GM18870 (cell line): ENCODE measurements at regions not wholly inside any gene's neighbourhood (a gene's known extent, or its start where the extent isn't known, plus 50 kb on each side); places are given as distances from the start of the nearest gene placed in this dataset.

Source experiments
- ATAC-seq: cut with Tn5 transposase; IDR thresholded peaks from one replicate; pipeline ENCODE4 v1.9.1; 2021; ENCODE audit warnings: moderate library complexity; ENCODE audit not compliant: unreplicated experiment

DNA sequence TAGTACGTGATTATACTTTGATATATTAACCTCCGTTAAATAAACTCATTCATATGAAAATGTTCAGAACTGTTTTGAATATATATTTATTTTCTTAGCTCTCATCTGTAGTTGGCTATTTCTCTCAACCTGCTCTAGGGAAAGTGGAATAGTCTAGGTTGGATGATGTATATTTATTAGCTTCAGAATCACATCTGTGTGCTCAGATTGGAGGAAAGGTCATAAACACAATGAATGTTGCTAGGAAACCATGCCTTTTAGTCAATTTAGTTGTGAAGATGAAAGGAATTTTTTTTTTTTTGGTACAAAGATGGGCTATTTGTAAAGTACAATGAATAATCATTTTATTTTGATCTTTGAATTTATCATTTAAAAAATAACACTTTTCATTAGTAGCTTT lies 439.1 kb downstream of the FOXG1 start:
- no peak for ATAC-seq

DNA sequence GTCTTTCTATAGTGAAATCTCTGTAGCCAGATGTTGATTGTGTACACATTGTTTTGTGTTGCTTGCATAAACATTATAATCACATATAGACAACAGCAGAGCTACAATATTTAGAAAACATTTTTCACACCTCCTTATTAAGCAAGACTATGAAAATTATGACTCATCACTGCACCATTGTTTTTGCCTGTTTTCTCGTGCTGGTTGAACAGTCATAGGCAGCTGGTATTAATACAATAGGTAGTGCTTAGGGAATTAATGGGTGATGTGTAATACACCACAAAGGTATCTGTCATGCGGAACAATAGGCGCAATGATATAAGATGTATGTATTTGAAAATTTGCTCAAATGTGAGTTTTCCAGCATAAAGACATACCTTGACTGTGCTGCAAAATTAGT lies 449.3 kb downstream of the FOXG1 start:
- ATAC-seq: no peak

DNA sequence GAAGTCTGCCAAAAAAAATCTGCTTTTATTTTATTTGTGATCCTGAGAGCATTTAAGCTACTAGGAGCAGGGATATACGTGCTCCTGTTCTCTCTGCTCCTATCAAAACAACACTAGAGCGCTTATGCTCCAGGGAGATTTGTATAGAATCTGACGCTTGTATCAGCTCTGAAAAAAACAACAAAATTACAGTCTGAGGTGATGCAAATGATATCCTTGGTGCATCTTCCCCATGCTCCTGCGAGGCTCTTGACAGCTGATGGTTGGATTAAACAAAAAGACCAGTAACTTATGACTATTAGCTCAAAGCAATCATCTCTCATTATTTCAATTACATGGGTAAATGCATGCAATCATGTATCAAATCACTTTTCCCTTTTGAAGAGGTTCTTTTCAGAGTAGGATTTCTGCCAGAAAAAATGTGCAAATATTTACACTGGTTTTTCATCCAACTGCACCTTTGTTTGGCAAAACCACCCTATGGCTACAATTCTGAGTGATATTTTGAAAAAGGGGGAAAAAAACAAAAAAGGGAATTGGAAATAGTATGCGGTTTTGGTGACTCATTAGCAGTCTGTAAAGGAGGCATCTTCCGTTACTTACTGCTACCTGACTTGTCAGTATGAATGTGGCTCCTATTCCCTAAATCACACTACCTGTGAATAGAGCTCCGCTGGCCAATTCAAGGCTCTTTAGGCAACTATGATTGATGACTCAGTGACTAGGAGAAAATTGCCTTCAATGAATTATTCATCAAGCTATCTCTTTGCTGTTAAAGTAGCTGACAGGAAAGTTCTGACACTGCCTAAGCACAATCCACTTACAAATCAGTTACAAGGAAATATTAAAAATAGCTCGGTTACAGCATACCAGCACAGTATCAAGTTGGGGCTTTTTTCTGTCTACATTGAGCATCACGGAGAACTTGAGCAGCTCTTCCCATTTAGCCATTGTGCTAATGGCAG lies 450.0 kb downstream of the FOXG1 start:
- ATAC-seq: no peak

DNA sequence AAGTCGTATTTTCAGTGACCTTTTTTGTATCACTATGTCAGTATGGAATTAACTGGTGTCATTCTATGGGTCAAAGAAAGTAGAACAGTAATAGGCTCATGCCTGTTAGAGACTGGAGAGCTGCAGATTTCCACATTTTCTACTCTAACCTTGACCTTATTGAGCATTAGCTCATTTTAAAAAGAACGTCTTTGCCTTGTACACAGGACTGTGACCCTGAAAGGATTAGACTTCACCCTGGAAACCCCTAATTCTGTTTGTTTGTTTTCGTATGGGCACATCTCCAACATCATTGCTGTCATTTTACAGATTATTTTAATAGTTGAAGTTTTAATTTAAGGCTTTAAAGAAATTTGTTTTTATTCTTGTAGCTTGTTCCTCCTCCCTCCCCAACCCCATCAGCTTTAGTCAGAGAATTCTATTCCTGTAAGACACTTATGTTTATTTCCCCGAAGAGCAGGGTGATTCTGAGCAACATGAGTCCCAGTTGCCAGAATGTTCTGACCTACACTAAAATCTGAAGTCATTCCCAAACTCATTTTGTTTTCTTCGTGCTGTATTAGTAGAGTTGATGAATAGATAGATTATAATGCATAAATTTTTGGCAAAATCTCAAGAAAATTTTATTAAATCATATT lies 451.3 kb downstream of the FOXG1 start:
- no peak for ATAC-seq

DNA sequence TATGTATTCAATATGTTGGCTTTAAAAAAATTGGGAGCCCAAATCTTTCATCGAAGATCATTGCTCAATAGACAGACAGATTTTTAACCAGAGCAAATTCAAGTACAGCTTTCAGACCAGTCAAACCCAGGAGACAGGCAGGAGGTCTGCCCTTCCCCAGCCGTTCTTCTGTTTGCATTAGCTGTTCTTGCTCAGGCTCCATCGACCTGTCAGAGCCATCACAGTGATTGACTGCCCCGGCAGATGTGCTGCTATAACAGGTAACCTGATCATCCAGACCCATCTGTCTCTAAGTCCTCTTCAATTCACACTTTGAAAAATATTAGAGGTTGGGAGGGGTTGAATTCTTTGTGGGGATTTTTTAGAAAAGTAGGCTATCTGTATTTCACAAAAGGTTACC lies 453.5 kb downstream of the FOXG1 start:
- ATAC-seq: no peak

DNA sequence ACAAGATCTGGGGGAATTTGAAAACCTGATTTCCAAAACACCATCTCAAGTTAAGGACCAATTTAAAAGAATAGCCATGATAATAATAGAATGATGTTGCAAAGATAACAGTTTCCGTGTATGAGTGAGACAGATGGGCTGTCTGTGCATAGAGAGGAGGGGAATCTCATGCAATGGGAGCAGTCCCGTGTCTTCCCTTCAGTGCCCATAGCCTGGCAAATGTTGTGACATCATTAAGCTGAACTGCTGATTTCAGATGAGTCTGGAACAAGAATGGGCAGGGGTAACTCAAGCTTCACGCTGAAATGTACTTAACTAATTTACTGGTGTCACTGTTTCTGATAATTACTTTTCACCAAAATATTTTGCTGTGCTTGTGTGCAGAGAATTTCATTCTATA lies 454.0 kb downstream of the FOXG1 start:
- no peak for ATAC-seq

GRCh38 chr14:29222006-29222405 lies 455.4 kb downstream of the FOXG1 start:
- no peak for ATAC-seq

- ATAC-seq: no peak
Measured at GRCh38 chr14:29222671-29223268, 456.2 kb downstream of the FOXG1 start.

DNA sequence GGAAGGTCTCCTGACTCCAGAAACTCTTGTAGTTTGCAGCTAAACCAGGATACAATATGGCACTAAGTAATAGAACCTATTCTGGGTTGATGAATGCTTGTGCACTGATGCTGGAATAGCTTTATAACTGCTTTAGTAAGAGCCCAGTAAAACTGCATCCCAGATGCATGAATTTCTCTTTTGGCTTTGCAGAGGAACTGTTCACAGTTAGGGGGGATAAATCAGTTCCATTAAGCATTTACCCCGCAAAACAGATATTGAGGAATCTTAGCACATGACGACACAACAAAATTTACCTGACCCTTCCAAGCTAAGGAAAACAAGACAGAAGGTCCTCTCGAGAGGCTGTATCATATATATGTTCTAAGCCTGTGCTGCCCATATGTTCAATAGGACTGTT lies 457.4 kb downstream of the FOXG1 start:
- no peak for ATAC-seq

- ATAC-seq: no peak
Measured at GRCh38 chr14:29227631-29228030, 461.0 kb downstream of the FOXG1 start.

DNA sequence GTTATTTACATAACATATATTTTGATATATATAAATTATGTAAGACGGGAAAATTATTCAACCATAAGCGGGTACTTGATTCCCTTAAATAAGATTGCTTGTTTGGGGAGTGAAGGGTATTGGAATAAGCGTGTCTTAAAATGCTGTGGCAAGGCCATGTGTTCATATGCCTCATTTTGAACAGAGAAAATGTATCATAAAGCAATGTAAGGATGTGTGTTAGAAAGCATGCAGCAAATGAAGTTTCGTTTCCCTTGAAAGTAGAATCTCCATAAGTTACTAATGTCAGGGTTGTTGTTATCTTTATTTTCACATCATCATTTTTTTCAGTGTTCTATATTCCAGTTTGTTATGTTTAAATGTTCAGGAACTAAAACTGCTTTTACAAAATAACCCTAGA lies 465.6 kb downstream of the FOXG1 start:
- no peak for ATAC-seq

DNA sequence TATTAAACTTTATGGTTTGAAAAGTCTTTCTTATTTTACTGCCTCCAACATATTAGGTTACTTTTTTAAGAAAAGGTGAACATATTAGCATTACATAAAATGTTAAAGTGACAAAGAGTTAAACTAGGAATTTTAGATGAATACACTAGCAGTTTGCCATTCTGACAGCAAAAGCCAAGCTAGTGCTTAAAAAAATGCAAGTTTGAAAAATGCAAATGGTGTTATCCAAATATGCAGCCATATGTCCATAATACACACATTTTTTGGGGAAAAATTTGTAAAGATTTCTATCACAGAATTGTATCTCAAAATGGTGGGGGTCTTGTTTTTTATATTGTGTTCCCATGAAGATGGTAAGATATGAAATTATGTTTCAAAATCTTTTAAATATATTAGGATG lies 466.1 kb downstream of the FOXG1 start:
- ATAC-seq: no peak

- ATAC-seq: no peak
Measured at GRCh38 chr14:29233188-29233587, 466.6 kb downstream of the FOXG1 start.

GRCh38 chr14:29235991-29236390 lies 469.4 kb downstream of the FOXG1 start:
- ATAC-seq: no peak

DNA sequence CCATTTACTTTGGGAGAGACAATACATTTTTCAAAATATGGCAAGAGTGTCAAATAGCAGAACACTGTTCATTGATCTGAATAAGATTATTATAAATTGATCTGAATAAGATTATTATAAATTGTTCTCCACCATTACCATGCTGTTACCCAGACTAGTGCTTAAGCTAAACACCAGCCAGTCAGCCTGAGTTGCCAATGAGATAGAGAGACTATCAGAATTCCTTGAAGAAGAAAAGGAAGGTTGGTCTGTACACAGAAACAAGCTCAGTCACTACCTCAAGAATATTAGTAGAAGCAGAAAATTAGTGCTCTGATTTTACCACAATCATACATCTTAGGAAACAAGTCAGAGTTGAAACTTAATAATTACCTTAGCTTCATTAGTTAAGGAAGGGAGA lies 469.8 kb downstream of the FOXG1 start:
- no peak for ATAC-seq

DNA sequence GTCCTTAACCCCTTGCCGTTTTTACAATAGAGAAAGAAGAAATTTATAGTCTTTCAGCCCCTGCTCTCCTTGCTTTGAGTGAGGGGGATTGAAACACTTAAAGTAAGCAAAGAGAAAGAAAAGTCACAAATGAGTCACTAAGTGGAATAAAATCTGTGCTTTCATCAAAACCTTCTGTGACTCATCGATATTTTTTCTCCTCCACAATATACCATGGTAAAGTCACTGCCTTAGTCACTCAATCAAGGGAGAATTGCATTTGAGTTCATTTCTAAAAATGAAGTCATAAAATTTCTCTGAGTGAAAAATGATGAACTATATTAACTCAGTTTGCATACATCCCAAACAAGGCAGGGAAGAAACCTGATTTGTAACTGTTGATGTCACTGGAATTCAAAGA lies 470.3 kb downstream of the FOXG1 start:
- no peak for ATAC-seq

- ATAC-seq: no peak
Measured at GRCh38 chr14:29240066-29240465, 473.5 kb downstream of the FOXG1 start.

DNA sequence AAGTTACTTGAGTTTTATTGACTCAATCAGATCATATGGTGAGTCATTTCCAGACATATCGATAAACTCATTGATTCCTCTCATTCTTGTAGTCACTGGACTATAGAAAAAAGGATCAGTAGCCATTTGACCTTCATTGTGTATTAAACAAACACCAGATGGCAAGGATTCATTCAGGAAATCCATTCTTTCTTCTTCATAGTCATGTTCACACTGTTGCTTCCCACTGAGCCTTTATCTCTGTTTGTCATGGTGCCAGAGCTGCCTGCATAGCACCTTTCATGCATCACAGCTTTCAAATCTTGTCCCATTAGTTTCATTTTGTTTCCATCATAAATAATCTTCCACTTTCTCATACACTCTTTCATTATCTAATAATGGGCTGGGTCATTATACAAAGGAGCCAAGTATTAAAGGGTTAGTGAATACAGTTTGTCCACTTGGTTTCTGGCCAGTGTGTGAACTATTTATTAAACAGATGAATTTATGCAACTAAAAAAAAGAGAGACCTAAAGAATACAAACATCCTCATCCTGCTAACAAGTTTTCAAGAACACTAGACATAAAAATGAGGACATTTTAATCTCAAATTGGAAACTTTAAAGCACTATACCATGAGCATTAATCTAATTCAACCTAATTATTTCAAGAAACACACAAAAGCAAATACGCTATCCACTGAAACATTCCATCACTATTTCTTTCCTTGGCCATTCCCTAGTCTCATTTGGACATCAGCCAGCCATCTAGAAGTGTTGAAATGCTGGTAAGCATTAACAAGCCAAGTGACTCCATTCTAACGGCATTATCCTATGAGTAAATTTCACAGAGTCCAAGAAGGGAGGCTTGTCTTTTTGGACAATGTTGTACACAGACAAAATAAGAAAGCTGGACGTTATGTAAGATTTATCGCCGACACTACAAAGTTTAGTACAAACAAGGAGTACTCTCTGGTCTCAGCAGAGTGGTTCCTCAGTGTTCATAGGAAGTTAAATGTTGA lies 476.5 kb downstream of the FOXG1 start:
- ATAC-seq: no peak

GRCh38 chr14:29255692-29256091 lies 489.1 kb downstream of the FOXG1 start:
- ATAC-seq: no peak

- no peak for ATAC-seq
Measured at GRCh38 chr14:29262979-29263378, 496.4 kb downstream of the FOXG1 start.

- ATAC-seq: no peak
Measured at GRCh38 chr14:29264865-29265264, 498.3 kb downstream of the FOXG1 start.
